ENCODE measurements at regions not wholly inside any gene's neighbourhood (a gene's known extent, or its start where the extent isn't known, plus 50 kb on each side); places are given as distances from the start of the nearest gene placed in this dataset.

- Histone ChIP-seq H3K4me3 (ENCODE audit: low read length in 3 of 3) (no peak overlapping the region), H3K27me3 (ENCODE audit: control insufficient read depth, insufficient read depth, low read length) (no peaks in the 10 kb centered on the region), H3K27ac (ENCODE audit: low read depth in 2 of 2, low read length in 2 of 2) (no peak overlapping the region), H3K9me3 (ENCODE audit: control insufficient read depth in 2 of 3, insufficient read depth in 1 of 3, low read length in 3 of 3) (no peaks in the 10 kb centered on the region), H3K4me1 (ENCODE audit: control insufficient read depth in 2 of 3, insufficient read depth in 2 of 3, low read depth in 1 of 3, low read length in 3 of 3) (no peaks in the 10 kb centered on the region), H3K9ac (ENCODE audit: low read length in 3 of 3) (no peak overlapping the region), H3K36me3 (ENCODE audit: control insufficient read depth in 2 of 3, insufficient read depth in 3 of 3, low read length in 3 of 3) (no peaks in the 10 kb centered on the region)
- no peak for TF ChIP-seq CTCF (IDR thresholded peaks at IDR 0.05; ENCODE audit: borderline replicate concordance, extremely low read depth, insufficient read depth)
- intact Hi-C loops (cut with DNase I): no loop called here
- DNase-seq (no peak), FAIRE-seq (no peak)
These were observed 142.4 kb downstream of the P2RY1 start for GRCh38 chr3:152977366-152977765.

- Histone ChIP-seq H3K9me3 (ENCODE audit: control insufficient read depth in 2 of 3, insufficient read depth in 1 of 3, low read length in 3 of 3) (no peaks in the 10 kb centered on the region), H3K4me3 (ENCODE audit: low read length in 3 of 3) (no peak overlapping the region), H3K27me3 (ENCODE audit: control insufficient read depth, insufficient read depth, low read length) (no peaks in the 10 kb centered on the region), H3K4me1 (ENCODE audit: control insufficient read depth in 2 of 3, insufficient read depth in 2 of 3, low read depth in 1 of 3, low read length in 3 of 3) (no peaks in the 10 kb centered on the region), H3K36me3 (ENCODE audit: control insufficient read depth in 2 of 3, insufficient read depth in 3 of 3, low read length in 3 of 3) (no peaks in the 10 kb centered on the region), H3K9ac (ENCODE audit: low read length in 3 of 3) (no peak overlapping the region), H3K27ac (ENCODE audit: low read depth in 2 of 2, low read length in 2 of 2) (no peak overlapping the region)
- no peak for DNase-seq
- no peak for TF ChIP-seq CTCF (IDR thresholded peaks at IDR 0.05; ENCODE audit: borderline replicate concordance, extremely low read depth, insufficient read depth)
- FAIRE-seq: no peak
- intact Hi-C loops (cut with DNase I): no loop called here
These were observed 143.2 kb downstream of the P2RY1 start for GRCh38 chr3:152978152-152978551.

GRCh38 chr3:152997526-152997925 lies 162.6 kb downstream of the P2RY1 start:
- no peak for FAIRE-seq
- intact Hi-C loops (cut with DNase I): no loop called here

More at GRCh38 chr3:152997526-152997925, 162.6 kb downstream of the P2RY1 start:
- H3K27ac ChIP-seq (ENCODE audit: low read depth in 2 of 2, low read length in 2 of 2): no peak overlapping the region
- no peak for TF ChIP-seq CTCF (IDR thresholded peaks at IDR 0.05; ENCODE audit: borderline replicate concordance, extremely low read depth, insufficient read depth)
- H3K36me3 ChIP-seq (ENCODE audit: control insufficient read depth in 2 of 3, insufficient read depth in 3 of 3, low read length in 3 of 3): no peaks in the 10 kb centered on the region
- no peak overlapping the region for H3K4me3 ChIP-seq (ENCODE audit: low read length in 3 of 3)
- no peak overlapping the region for H3K9ac ChIP-seq (ENCODE audit: low read length in 3 of 3)
- no peaks in the 10 kb centered on the region for H3K9me3 ChIP-seq (ENCODE audit: control insufficient read depth in 2 of 3, insufficient read depth in 1 of 3, low read length in 3 of 3)
- DNase-seq: no peak
- H3K4me1 ChIP-seq (ENCODE audit: control insufficient read depth in 2 of 3, insufficient read depth in 2 of 3, low read depth in 1 of 3, low read length in 3 of 3): no peaks in the 10 kb centered on the region
- H3K27me3 ChIP-seq (ENCODE audit: control insufficient read depth, insufficient read depth, low read length): no peaks in the 10 kb centered on the region
